Epithelial cell of prostate (primary cell): ENCODE measurements at regions not wholly inside any gene's neighbourhood (a gene's known extent, or its start where the extent isn't known, plus 50 kb on each side); places are given as distances from the start of the nearest gene placed in this dataset.

Source experiments
- DNase-seq: peaks from one replicate; pipeline ENCODE4 v3.0.0-alpha.2; 2011; ENCODE audit warnings: low read depth, low spot score
- H3K27ac ChIP-seq: fragments of 450-650 bp; 2 replicates; pipeline ENCODE4 v1.5.1; 2017; ENCODE audit warnings: mild to moderate bottlenecking

- peak overlapping the region; percentile 33 for H3K27ac ChIP-seq
- no peak for DNase-seq
Observed at GRCh38 chr12:124505001-124505818, 62.2 kb downstream of the NCOR2 start.

GRCh38 chr12:124504273-124505000 is 63.0 kb downstream of the NCOR2 start:
- no peak for DNase-seq
- peak overlapping the region; percentile 33 for H3K27ac ChIP-seq

GRCh38 chr12:124503305-124503704 is 64.1 kb downstream of the NCOR2 start:
- no peak for DNase-seq

GRCh38 chr12:124502379-124502778 is 65.0 kb downstream of the NCOR2 start:
- no peak overlapping the region for H3K27ac ChIP-seq
- no peak for DNase-seq

More at GRCh38 chr12:124503305-124503704, 64.1 kb downstream of the NCOR2 start:
- H3K27ac ChIP-seq, result no peak overlapping the region

GRCh38 chr12:124501827-124502226 is 65.6 kb downstream of the NCOR2 start:
- H3K27ac ChIP-seq, result no peak overlapping the region
- DNase-seq, result no peak

- no peak for DNase-seq
- peak overlapping the region; percentile 27 for H3K27ac ChIP-seq
Observed at GRCh38 chr12:124501112-124501561, 66.3 kb downstream of the NCOR2 start.

- DNase-seq, result no peak
- no peak overlapping the region for H3K27ac ChIP-seq
Observed at GRCh38 chr12:124499898-124500244, 67.5 kb downstream of the NCOR2 start.

- no peak for DNase-seq
- H3K27ac ChIP-seq, result no peak overlapping the region
Observed at GRCh38 chr12:124499190-124499753, 68.1 kb downstream of the NCOR2 start.

- DNase-seq, result no peak
- H3K27ac ChIP-seq, result no peak overlapping the region
Observed at GRCh38 chr12:124498275-124499189, 68.9 kb downstream of the NCOR2 start.

- H3K27ac ChIP-seq, result no peak overlapping the region
- no peak for DNase-seq
Observed at GRCh38 chr12:124497658-124498057, 69.8 kb downstream of the NCOR2 start.

GRCh38 chr12:124497039-124497438 is 70.4 kb downstream of the NCOR2 start:
- DNase-seq, result no peak
- H3K27ac ChIP-seq, result no peak overlapping the region

GRCh38 chr12:124496584-124496983 is 70.8 kb downstream of the NCOR2 start:
- DNase-seq, result no peak
- no peak overlapping the region for H3K27ac ChIP-seq

- DNase-seq, result no peak
- no peak overlapping the region for H3K27ac ChIP-seq
Observed at GRCh38 chr12:124495194-124495983, 72.0 kb downstream of the NCOR2 start.

GRCh38 chr12:124494751-124495129 is 72.7 kb downstream of the NCOR2 start:
- no peak for DNase-seq
- no peak overlapping the region for H3K27ac ChIP-seq

GRCh38 chr12:124493809-124494750 is 73.3 kb downstream of the NCOR2 start:
- H3K27ac ChIP-seq, result no peak overlapping the region
- no peak for DNase-seq

GRCh38 chr12:124492879-124493808 is 74.3 kb downstream of the NCOR2 start:
- DNase-seq, result no peak
- no peak overlapping the region for H3K27ac ChIP-seq

GRCh38 chr12:124491856-124492420 is 75.5 kb downstream of the NCOR2 start:
- no peak for DNase-seq
- H3K27ac ChIP-seq, result no peak overlapping the region
